ENCODE measurements at regions not wholly inside any gene's neighbourhood (a gene's known extent, or its start where the extent isn't known, plus 50 kb on each side); places are given as distances from the start of the nearest gene placed in this dataset.

DNA sequence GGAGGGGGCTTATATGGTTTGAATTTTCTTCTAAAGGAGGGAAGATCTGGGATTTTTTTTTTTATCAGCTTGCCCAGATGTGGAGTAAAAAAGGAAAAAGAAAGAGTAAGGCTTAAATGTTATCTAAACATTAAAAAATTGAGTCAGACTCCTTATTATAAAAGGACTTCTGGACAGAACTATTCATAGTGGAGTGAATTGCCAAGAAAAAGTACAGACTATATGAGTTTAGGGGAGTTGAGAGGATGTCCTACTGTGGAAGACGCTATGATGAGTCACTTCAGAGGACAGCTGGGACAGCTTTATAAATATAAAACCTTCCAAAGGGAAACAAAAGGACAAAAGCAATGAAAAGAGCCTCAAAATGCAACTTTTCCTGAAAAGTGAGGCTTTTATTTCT lies 73.0 kb downstream of the TFPI2 start:
- TF ChIP-seq, protein P1, sequence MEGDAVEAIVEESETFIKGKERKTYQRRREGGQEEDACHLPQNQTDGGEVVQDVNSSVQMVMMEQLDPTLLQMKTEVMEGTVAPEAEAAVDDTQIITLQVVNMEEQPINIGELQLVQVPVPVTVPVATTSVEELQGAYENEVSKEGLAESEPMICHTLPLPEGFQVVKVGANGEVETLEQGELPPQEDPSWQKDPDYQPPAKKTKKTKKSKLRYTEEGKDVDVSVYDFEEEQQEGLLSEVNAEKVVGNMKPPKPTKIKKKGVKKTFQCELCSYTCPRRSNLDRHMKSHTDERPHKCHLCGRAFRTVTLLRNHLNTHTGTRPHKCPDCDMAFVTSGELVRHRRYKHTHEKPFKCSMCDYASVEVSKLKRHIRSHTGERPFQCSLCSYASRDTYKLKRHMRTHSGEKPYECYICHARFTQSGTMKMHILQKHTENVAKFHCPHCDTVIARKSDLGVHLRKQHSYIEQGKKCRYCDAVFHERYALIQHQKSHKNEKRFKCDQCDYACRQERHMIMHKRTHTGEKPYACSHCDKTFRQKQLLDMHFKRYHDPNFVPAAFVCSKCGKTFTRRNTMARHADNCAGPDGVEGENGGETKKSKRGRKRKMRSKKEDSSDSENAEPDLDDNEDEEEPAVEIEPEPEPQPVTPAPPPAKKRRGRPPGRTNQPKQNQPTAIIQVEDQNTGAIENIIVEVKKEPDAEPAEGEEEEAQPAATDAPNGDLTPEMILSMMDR (IDR thresholded peaks at IDR 0.05): no peak

DNA sequence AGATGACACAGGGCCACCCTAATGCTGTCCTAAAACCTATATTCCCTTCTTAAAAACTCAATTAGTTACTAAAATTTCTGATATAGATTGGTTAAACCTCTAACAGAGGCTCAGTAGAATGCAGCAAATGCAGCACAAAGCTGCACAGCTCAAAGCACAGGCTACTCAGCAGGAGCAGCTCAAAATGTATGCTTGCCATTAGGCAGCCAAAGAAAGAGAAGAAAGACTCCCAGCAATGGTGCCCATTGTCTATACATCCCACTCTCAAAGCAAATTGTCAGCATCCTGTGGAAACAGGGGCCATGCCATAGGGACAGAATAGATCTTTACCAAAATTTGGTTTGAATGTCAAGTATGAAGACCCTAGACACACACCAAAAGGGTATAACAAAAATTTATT lies 73.5 kb downstream of the TFPI2 start:
- Histone ChIP-seq H3K4me1 (ENCODE audit: low read depth) (no peaks in the 10 kb centered on the region), H3K9me3 (no peaks in the 10 kb centered on the region), H3K36me3 (ENCODE audit: low read depth) (no peaks in the 10 kb centered on the region), H3K4me3 (no peak overlapping the region)
- ATAC-seq (no peak), DNase-seq (no peak)
- TF ChIP-seq, protein P1 (IDR thresholded peaks at IDR 0.05): no peak
- intact Hi-C loops (cut with DNase I, micrococcal nuclease): no loop called here

More for the DNA sequence above, 73.0 kb downstream of the TFPI2 start:
- ATAC-seq: no peak
- no peaks in the 10 kb centered on the region for H3K4me1 ChIP-seq (ENCODE audit: low read depth)
- intact Hi-C loops (cut with DNase I, micrococcal nuclease): no loop called here
- H3K4me3 ChIP-seq: no peak overlapping the region
- H3K9me3 ChIP-seq: no peaks in the 10 kb centered on the region
- no peaks in the 10 kb centered on the region for H3K36me3 ChIP-seq (ENCODE audit: low read depth)
- DNase-seq: no peak

DNA sequence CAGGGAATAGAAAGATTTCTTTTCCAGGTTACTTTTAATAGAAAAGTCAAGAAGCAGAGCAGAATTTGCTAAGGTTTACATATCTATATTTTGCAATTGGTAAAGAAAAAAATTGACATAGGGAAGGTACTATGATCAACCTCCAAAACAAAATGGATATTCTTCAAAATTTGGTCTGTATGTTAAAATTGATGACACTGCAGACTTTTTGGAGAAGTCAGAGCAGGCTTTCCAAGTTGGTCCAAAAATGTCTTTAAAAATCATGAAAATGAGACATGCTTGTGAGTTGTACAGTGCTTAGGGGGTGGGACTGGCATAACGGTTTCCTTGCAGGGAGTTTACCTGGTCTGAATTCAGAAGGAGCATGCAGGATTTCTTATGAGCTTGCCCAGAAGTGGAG lies 77.0 kb downstream of the TFPI2 start:
- no peak overlapping the region for H3K4me3 ChIP-seq
- TF ChIP-seq, protein P1 (IDR thresholded peaks at IDR 0.05): no peak
- DNase-seq: no peak
- intact Hi-C loops (cut with DNase I, micrococcal nuclease): no loop called here
- no peak for ATAC-seq
- no peaks in the 10 kb centered on the region for H3K9me3 ChIP-seq
- H3K4me1 ChIP-seq (ENCODE audit: low read depth): no peaks in the 10 kb centered on the region
- H3K36me3 ChIP-seq (ENCODE audit: low read depth): no peaks in the 10 kb centered on the region

DNA sequence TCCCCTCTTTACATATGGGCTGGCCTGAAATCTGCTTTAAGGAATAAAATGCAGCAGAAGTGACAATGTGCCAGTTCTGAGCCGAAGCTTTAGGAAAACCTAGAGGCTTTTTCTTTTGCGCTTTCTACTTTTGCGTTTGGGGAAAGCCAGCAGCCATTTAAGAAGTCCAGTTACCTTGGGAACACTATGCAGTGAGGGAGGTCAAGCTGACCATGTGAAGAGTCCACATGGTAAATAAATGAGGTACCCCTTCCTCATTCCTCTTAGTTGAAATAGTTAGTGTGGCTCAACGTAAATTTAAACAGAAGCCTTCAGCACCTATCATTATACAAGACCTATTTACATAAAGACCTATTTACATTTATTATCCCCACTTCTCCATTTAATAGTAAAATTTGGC lies 78.5 kb downstream of the TFPI2 start:
- ATAC-seq (no peak), DNase-seq (no peak)
- intact Hi-C loops (cut with DNase I, micrococcal nuclease): no loop called here
- TF ChIP-seq, protein P1 (IDR thresholded peaks at IDR 0.05): no peak
- no peaks in the 10 kb centered on the region for H3K9me3 ChIP-seq
- H3K4me3 ChIP-seq: no peak overlapping the region
- no peaks in the 10 kb centered on the region for H3K4me1 ChIP-seq (ENCODE audit: low read depth)
- no peaks in the 10 kb centered on the region for H3K36me3 ChIP-seq (ENCODE audit: low read depth)

DNA sequence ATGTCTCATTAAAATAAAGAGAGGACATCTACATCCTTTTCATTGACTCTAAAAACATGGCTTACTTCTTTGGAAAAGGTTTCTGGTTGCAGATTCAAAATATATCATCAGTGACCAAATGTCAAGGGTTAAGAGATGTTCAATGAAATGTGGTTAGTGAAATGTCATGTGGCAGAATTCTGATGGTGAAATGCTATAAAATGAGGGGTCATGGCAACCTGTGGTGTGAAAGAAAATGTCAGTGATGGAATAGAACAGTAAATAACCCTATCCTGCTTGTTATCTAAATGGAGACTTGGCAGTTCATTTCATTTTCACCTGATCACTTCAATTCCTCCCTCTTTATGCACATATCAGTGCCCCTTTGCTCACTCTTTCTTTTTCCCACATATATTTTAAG lies 79.4 kb downstream of the TFPI2 start:
- no peak for DNase-seq
- intact Hi-C loops (cut with DNase I, micrococcal nuclease): no loop called here
- Histone ChIP-seq H3K4me1 (ENCODE audit: low read depth) (no peaks in the 10 kb centered on the region), H3K9me3 (no peaks in the 10 kb centered on the region), H3K36me3 (ENCODE audit: low read depth) (no peaks in the 10 kb centered on the region), H3K4me3 (no peak overlapping the region)
- ATAC-seq: no peak
- TF ChIP-seq, protein P1 (IDR thresholded peaks at IDR 0.05): no peak

DNA sequence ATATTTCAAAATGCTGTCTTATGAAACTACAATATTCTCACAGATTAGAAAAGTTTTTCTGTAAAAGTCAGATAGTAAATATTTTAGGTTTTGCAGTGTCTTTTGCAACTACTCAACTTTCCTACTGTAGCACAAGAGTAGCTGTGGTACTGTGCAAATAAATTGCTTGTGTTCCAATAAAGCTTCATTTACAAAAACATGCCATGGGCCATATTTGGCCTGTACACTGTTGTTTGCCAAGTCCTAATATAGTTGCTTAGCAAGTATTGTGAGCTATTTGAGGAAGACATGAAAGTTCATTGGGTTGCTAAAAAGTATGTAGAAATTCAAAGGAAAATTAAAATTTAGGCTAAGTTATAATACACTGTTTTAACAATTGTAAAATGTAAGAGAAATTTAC lies 80.0 kb downstream of the TFPI2 start:
- DNase-seq: no peak
- intact Hi-C loops (cut with DNase I, micrococcal nuclease): no loop called here
- TF ChIP-seq, protein P1 (IDR thresholded peaks at IDR 0.05): no peak
- no peaks in the 10 kb centered on the region for H3K36me3 ChIP-seq (ENCODE audit: low read depth)
- H3K4me1 ChIP-seq (ENCODE audit: low read depth): no peaks in the 10 kb centered on the region
- no peak overlapping the region for H3K4me3 ChIP-seq
- no peaks in the 10 kb centered on the region for H3K9me3 ChIP-seq
- ATAC-seq: no peak
